H1 (cell line): ENCODE measurements at regions not wholly inside any gene's neighbourhood (a gene's known extent, or its start where the extent isn't known, plus 50 kb on each side); places are given as distances from the start of the nearest gene placed in this dataset.

Source experiments
- CBX5 ChIP-seq: fragments of 300-800, 300-1000 bp; sonication (generic); IDR thresholded peaks from 2 replicates; pipeline ENCODE4 v1.7.1; 2016; ENCODE audit warnings: antibody characterized with exemption, low read length, low read depth
- CBX8 ChIP-seq: fragments of 300-800, 300-1000 bp; sonication (generic); IDR thresholded peaks from 2 replicates; pipeline ENCODE4 v1.7.1; 2016; ENCODE audit warnings: low read depth, low read length, borderline replicate concordance
- CEBPB ChIP-seq: IDR thresholded peaks from 2 replicates; pipeline ENCODE4 v1.6.1; 2012; ENCODE audit warnings: low read depth, low read length
- JUN ChIP-seq: IDR thresholded peaks from 2 replicates; pipeline ENCODE4 v1.6.1; 2011; ENCODE audit warnings: low read depth, mild to moderate bottlenecking, improper control_type of control experiment, low read length
- SAP30 ChIP-seq: fragments of 300-600 bp; sonication (generic); IDR thresholded peaks from 2 replicates; pipeline ENCODE4 v1.7.1; 2012; ENCODE audit warnings: low read length, moderate library complexity, mild to moderate bottlenecking, inconsistent platforms; ENCODE audit not compliant: insufficient read depth, insufficient replicate concordance
- SIX5 ChIP-seq: IDR thresholded peaks from 2 replicates; pipeline ENCODE4 v1.6.1; 2011; ENCODE audit warnings: mild to moderate bottlenecking, low read depth, low read length
- TAF7 ChIP-seq: optimal IDR thresholded peaks from 2 replicates; pipeline ENCODE3; 2011; ENCODE audit warnings: low read depth, mild to moderate bottlenecking, inconsistent platforms, low read length, moderate library complexity, borderline replicate concordance
- TF ChIP-seq, protein P1 (sequence below): IDR thresholded peaks from 2 replicates; pipeline ENCODE4 v1.6.1; 2012; ENCODE audit warnings: inconsistent platforms

DNA sequence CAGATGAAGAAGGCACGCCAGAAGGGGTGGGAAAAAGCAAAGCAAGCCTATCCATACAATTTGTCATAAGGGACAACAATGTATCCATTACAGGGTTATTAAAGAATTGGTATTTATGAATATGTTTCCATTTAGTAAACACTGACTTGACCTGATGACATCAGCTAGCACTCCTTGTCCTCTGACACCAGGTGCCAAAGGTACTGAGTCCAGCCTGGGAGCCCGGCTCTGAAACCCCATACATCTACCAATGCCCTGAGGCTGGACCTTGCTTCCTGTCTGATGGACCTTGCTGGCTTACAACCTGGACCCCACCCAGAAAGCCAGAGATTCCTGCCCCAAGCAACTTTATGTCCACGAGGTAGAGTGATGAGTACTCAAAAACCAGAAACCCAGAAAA, 263.0 kb upstream of the ATP11B start (continued):
- TF ChIP-seq TAF7: no peak
- no peak for TF ChIP-seq CBX8
- TF ChIP-seq, protein P1, sequence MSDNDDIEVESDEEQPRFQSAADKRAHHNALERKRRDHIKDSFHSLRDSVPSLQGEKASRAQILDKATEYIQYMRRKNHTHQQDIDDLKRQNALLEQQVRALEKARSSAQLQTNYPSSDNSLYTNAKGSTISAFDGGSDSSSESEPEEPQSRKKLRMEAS: no peak
- no peak for TF ChIP-seq JUN
- no peak for TF ChIP-seq CEBPB
- no peak for TF ChIP-seq SAP30
- no peak for TF ChIP-seq CBX5
- no peak for TF ChIP-seq SIX5
